ENCODE measurements at regions not wholly inside any gene's neighbourhood (a gene's known extent, or its start where the extent isn't known, plus 50 kb on each side); places are given as distances from the start of the nearest gene placed in this dataset.

DNA sequence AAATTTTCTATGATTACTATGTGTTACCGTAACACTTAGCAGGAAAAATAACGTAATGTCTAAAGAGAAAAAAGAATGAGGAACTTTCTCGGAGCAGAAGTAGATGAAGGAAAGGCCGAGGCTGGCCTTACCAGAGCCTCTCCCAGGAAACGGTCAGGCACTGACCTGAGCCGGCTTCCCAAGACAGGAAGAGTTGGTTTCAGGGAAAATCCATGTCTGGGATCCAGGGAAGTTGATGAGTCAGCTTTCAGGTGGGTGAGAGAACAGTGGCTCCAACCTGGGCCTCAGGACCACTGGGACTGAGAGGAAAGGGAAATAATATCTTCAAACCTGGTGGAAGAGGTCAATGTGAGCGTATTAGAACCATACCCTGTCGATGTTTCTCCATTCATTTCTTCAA lies 93.3 kb upstream of the UBL3 start:
- Histone ChIP-seq H3K27me3 (ENCODE audit: insufficient read depth, low read length) (no peaks in the 10 kb centered on the region; the same call in 1 of the 2 replicates), H3K4me1 (ENCODE audit: control insufficient read depth, insufficient read depth, low read length, unreplicated experiment) (no peaks in the 10 kb centered on the region), H3K36me3 (ENCODE audit: insufficient read depth, low read length) (no peaks in the 10 kb centered on the region), H3K27ac (ENCODE audit: low read depth, low read length) (no peak overlapping the region), H3K4me3 (ENCODE audit: low read depth, low read length) (no peak overlapping the region), H2AFZ (ENCODE audit: low read length, unreplicated experiment) (no peak overlapping the region), H3K79me2 (ENCODE audit: control insufficient read depth, insufficient read depth, low read length, unreplicated experiment) (no peaks in the 10 kb centered on the region)

DNA sequence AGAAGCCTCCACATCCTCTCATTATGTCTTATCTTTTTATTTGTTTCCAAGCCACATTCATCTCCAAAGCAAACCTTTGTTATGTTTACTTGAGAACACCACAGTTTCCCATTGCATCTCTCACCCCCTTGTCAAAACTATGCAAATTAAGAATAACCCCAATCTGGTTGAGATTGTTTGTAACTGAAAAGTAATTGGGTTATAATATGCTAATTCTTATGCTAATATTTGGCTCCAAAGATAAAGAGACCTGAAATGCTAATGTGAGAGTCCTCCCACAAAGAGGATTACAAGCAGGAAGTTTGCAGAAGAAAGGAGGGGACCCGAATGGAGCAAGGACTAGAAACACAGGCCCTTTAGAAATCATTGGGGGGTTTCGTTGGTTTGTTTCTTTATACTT lies 92.9 kb upstream of the UBL3 start:
- Histone ChIP-seq H3K27ac (ENCODE audit: low read depth, low read length) (no peak overlapping the region), H3K4me3 (ENCODE audit: low read depth, low read length) (no peak overlapping the region), H3K4me1 (ENCODE audit: control insufficient read depth, insufficient read depth, low read length, unreplicated experiment) (no peaks in the 10 kb centered on the region), H3K36me3 (ENCODE audit: insufficient read depth, low read length) (no peaks in the 10 kb centered on the region), H2AFZ (ENCODE audit: low read length, unreplicated experiment) (no peak overlapping the region), H3K79me2 (ENCODE audit: control insufficient read depth, insufficient read depth, low read length, unreplicated experiment) (no peaks in the 10 kb centered on the region), H3K27me3 (ENCODE audit: insufficient read depth, low read length) (no peaks in the 10 kb centered on the region; the same call in 1 of the 2 replicates)

DNA sequence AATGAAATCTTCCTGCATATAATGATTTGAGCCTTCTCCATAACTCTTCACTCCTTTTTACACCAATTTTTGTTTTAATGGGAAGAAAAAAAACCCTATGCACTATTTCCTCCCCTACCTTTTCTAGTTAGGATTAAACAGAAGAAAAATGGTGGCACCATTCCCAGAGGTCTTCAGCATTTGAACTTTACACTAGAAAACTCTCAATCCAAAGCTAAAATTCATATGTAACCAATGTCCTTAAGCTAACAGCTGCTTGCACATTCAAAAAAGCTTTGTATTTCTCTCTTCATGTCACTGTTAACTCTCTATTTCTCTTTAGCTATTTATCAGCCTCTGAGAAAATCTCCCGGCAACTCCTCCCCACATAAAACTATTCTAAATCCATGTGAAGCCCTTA lies 90.3 kb upstream of the UBL3 start:
- H3K79me2 ChIP-seq (ENCODE audit: control insufficient read depth, insufficient read depth, low read length, unreplicated experiment), result no peaks in the 10 kb centered on the region
- H3K4me3 ChIP-seq (ENCODE audit: low read depth, low read length), result no peak overlapping the region
- H3K36me3 ChIP-seq (ENCODE audit: insufficient read depth, low read length), result no peaks in the 10 kb centered on the region

DNA sequence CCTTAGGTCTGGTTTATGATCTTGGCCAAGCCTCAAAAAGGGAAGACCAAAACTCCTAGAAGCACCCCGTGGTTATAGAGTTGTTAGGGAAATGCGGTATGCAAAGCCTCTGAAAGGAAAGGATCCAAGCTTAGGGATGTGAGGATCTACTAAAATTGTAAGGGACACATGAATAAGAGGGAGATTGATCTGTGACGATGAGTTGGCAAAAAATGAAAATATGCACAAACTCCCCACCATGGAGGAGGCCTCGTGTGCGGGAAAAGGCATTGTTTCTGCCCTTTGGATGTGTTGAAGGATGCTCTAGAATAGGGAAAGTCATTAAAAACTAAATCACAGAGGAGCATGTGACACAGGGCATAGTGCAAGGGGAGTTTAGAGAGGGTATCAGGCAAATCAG lies 88.7 kb upstream of the UBL3 start:
- Histone ChIP-seq H3K27ac (ENCODE audit: low read depth, low read length) (no peak overlapping the region), H3K27me3 (ENCODE audit: insufficient read depth, low read length) (peaks cover 8% of the 10 kb centered on the region), H3K36me3 (ENCODE audit: insufficient read depth, low read length) (no peaks in the 10 kb centered on the region), H2AFZ (ENCODE audit: low read length, unreplicated experiment) (no peak overlapping the region), H3K4me1 (ENCODE audit: control insufficient read depth, insufficient read depth, low read length, unreplicated experiment) (no peaks in the 10 kb centered on the region), H3K79me2 (ENCODE audit: control insufficient read depth, insufficient read depth, low read length, unreplicated experiment) (no peaks in the 10 kb centered on the region), H3K4me3 (ENCODE audit: low read depth, low read length) (no peak overlapping the region)

More for the DNA sequence above, 90.3 kb upstream of the UBL3 start:
- no peaks in the 10 kb centered on the region for H3K4me1 ChIP-seq (ENCODE audit: control insufficient read depth, insufficient read depth, low read length, unreplicated experiment)
- H2AFZ ChIP-seq (ENCODE audit: low read length, unreplicated experiment), result no peak overlapping the region
- H3K27me3 ChIP-seq (ENCODE audit: insufficient read depth, low read length), result peaks cover 8% of the 10 kb centered on the region
- H3K27ac ChIP-seq (ENCODE audit: low read depth, low read length), result no peak overlapping the region

DNA sequence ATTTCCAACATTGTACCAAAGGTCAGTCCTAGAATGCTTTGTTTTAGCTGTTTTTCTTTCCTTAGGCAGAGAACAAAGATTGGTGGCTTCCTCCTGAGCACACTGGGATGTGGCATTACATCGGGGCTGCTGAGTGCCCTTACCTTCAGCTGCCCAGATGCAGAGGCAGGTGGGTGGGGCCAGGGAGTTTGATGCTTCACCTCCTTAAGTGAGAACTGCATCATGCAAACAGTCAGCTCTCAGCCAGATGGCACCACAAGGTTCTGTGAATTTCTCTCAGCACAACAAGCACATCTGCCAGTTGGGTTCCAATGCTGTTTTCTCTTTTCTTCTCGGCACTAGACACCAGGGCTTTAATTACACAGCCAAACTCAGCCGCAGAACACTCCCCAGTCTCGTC lies 87.4 kb upstream of the UBL3 start:
- H2AFZ ChIP-seq (ENCODE audit: low read length, unreplicated experiment), result no peak overlapping the region
- H3K4me1 ChIP-seq (ENCODE audit: control insufficient read depth, insufficient read depth, low read length, unreplicated experiment), result no peaks in the 10 kb centered on the region
- H3K36me3 ChIP-seq (ENCODE audit: insufficient read depth, low read length), result no peaks in the 10 kb centered on the region
- no peak overlapping the region for H3K27ac ChIP-seq (ENCODE audit: low read depth, low read length)
- no peak overlapping the region for H3K4me3 ChIP-seq (ENCODE audit: low read depth, low read length)
- H3K27me3 ChIP-seq (ENCODE audit: insufficient read depth, low read length), result peaks cover 8% of the 10 kb centered on the region
- H3K79me2 ChIP-seq (ENCODE audit: control insufficient read depth, insufficient read depth, low read length, unreplicated experiment), result no peaks in the 10 kb centered on the region

DNA sequence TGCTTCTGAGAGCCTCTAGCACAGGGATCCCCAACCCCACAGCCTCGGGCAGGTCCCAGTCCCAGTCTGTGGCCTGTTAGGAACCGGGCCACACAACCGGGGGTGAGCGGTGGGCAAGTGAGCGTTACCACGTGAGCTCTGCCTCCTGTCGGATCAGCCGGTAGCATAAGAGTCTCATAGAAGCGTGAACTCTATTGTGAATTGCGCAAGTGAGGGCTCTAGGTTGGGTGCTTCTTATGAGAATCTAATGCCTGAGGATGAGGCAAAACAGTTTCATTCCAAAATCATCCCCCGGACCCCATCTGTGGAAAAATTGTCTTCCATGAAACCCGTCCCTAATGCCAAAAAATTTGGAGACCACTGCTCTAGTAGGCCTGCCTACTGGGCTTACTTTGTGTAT lies 87.0 kb upstream of the UBL3 start:
- Histone ChIP-seq H3K27ac (ENCODE audit: low read depth, low read length) (no peak overlapping the region), H3K36me3 (ENCODE audit: insufficient read depth, low read length) (no peaks in the 10 kb centered on the region), H3K27me3 (ENCODE audit: insufficient read depth, low read length) (peaks cover 8% of the 10 kb centered on the region), H2AFZ (ENCODE audit: low read length, unreplicated experiment) (no peak overlapping the region), H3K79me2 (ENCODE audit: control insufficient read depth, insufficient read depth, low read length, unreplicated experiment) (no peaks in the 10 kb centered on the region), H3K4me3 (ENCODE audit: low read depth, low read length) (no peak overlapping the region), H3K4me1 (ENCODE audit: control insufficient read depth, insufficient read depth, low read length, unreplicated experiment) (no peaks in the 10 kb centered on the region)

DNA sequence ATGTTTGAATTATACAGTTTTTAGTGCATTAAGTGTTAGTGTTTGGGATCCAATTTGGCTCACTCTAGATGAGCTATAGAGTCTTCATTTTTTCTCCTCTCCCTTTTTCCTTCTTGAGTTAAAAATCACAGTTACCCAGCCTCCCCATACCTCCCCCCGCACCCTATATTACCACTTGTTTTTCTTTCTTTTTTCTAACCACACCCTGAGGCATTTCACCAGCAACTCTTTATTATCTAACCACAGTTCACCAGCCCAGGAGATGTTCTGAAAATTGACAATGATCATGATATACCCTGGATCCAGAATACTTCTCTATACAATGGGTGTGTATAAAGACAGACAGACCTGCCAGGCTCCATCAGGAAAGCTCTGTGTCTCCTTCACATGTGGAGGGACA lies 86.5 kb upstream of the UBL3 start:
- H3K36me3 ChIP-seq (ENCODE audit: insufficient read depth, low read length), result no peaks in the 10 kb centered on the region
- no peak overlapping the region for H3K4me3 ChIP-seq (ENCODE audit: low read depth, low read length)
- no peak overlapping the region for H2AFZ ChIP-seq (ENCODE audit: low read length, unreplicated experiment)
- peaks cover 8% of the 10 kb centered on the region for H3K27me3 ChIP-seq (ENCODE audit: insufficient read depth, low read length)
- H3K79me2 ChIP-seq (ENCODE audit: control insufficient read depth, insufficient read depth, low read length, unreplicated experiment), result no peaks in the 10 kb centered on the region
- no peak overlapping the region for H3K27ac ChIP-seq (ENCODE audit: low read depth, low read length)
- no peaks in the 10 kb centered on the region for H3K4me1 ChIP-seq (ENCODE audit: control insufficient read depth, insufficient read depth, low read length, unreplicated experiment)

DNA sequence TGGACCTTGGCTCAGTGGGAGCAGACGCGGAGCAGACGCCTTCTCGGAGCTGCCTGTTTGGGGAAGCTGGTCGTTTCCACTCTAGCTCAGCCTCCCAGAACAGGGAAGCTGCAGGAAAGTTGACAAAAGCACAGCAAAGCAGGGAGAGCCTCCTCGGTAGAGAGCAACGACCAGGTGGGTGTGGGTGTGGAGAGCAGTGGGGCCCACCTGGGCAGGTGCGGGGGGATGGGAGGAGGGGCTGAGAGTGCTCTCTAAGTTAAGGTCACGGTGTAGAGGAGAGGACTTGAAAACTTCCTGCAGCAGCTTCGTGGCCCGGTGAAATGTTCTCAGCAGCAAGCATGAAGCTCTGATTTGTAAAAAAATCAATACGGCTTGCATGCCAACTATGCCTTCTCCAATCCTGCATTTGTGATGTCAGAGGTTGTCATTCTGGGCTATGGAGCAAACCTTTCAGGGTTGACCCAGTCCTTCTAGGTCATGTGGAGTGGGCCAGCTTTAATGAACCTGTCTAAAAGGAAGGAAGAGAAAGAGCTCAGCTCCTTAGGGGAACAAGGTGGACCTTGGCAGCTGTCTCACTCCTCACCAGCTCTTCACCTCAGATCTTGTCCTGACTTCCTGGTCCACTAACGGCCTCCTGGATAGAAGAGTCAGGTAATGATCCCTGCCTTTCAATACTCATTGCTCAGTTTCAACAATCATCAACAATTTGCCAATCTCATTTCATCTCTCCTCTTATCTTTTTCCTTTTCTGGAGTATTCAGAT lies 85.8 kb upstream of the UBL3 start:
- Histone ChIP-seq H3K4me1 (ENCODE audit: control insufficient read depth, insufficient read depth, low read length, unreplicated experiment) (no peaks in the 10 kb centered on the region), H2AFZ (ENCODE audit: low read length, unreplicated experiment) (no peak overlapping the region), H3K27me3 (ENCODE audit: insufficient read depth, low read length) (peaks cover 8% of the 10 kb centered on the region), H3K79me2 (ENCODE audit: control insufficient read depth, insufficient read depth, low read length, unreplicated experiment) (no peaks in the 10 kb centered on the region), H3K4me3 (ENCODE audit: low read depth, low read length) (no peak overlapping the region), H3K36me3 (ENCODE audit: insufficient read depth, low read length) (no peaks in the 10 kb centered on the region), H3K27ac (ENCODE audit: low read depth, low read length) (no peak overlapping the region)

DNA sequence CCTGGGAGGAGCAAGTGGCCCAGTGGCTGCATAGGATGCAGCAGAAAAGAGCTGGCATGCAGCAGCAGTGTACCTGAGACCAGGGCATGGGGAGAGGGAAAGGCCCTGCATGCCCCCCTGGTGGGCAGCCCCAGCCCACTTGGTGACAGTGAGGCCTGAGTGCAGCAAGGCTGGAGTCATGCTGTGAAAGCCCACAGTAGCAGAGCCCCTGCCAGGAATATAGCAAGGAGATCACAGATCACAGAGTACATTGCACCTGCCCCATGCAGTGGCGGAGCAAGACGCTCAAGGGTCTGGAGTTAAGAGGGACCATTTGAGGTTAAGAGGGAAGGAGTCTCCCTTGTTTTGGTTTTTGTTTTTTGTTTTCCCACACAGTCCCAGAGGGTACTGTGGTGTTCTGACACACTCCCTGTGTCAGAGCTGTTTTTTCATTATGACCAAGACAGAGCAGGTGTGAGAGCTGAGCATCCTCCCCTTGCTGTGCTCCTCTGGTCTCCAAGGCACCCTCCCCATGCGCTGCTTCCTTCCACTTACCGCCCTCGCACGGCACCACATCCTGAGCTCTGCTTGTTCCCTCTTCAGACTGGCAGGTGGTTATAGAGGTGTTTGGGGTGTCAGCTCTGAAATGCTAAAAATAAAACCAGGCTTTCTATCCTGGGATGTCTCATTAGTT lies 85.0 kb upstream of the UBL3 start:
- H3K36me3 ChIP-seq (ENCODE audit: insufficient read depth, low read length), result no peaks in the 10 kb centered on the region
- H3K27me3 ChIP-seq (ENCODE audit: insufficient read depth, low read length), result peaks cover 8% of the 10 kb centered on the region; the same call in 1 of the 2 replicates
- H3K4me3 ChIP-seq (ENCODE audit: low read depth, low read length), result no peak overlapping the region
- no peak overlapping the region for H2AFZ ChIP-seq (ENCODE audit: low read length, unreplicated experiment)
- no peaks in the 10 kb centered on the region for H3K4me1 ChIP-seq (ENCODE audit: control insufficient read depth, insufficient read depth, low read length, unreplicated experiment)
- no peaks in the 10 kb centered on the region for H3K79me2 ChIP-seq (ENCODE audit: control insufficient read depth, insufficient read depth, low read length, unreplicated experiment)
- H3K27ac ChIP-seq (ENCODE audit: low read depth, low read length), result no peak overlapping the region

DNA sequence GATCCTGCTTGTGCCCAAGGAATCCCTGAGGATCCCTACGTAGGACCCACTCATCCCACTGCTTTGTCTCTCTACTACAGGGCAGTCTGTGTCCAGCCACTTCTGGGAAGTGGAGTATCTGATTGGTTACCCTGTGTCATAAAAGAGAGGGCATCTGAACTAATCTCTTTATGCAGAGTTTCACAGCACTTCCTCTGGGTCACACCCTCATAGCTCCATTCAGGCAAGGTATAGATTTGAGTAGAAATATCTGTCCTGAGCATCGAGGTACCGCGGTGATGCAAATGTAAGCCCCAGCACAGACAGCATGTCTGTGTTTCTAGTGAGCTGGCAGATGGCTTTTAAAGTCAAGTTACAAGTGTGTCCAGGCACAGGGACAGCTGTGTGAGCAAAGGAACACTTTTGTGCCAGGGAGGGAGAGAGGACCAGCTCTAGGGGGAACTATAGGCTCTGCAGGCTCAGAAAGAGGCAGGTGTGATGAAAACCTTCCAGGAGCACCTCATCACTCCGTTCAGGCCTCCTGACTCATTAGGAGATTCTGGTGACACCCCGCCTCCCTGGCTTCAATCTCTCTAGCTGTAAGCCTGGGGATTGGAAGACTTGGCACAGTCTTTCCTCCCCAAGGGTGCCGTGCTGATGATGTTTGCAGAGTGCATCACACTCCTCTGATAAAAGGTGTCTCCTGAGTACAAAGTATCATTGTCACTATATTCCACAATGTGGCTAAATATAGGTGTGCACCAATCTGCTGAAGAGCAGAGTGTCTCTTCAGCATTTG lies 84.3 kb upstream of the UBL3 start:
- Histone ChIP-seq H2AFZ (ENCODE audit: low read length, unreplicated experiment) (no peak overlapping the region), H3K79me2 (ENCODE audit: control insufficient read depth, insufficient read depth, low read length, unreplicated experiment) (no peaks in the 10 kb centered on the region), H3K4me1 (ENCODE audit: control insufficient read depth, insufficient read depth, low read length, unreplicated experiment) (no peaks in the 10 kb centered on the region), H3K27me3 (ENCODE audit: insufficient read depth, low read length) (peaks cover 8% of the 10 kb centered on the region; the same call in 1 of the 2 replicates), H3K27ac (ENCODE audit: low read depth, low read length) (no peak overlapping the region), H3K4me3 (ENCODE audit: low read depth, low read length) (no peak overlapping the region), H3K36me3 (ENCODE audit: insufficient read depth, low read length) (no peaks in the 10 kb centered on the region)

Measured in ACC112 (cell line).